ENCODE measurements at regions not wholly inside any gene's neighbourhood (a gene's known extent, or its start where the extent isn't known, plus 50 kb on each side); places are given as distances from the start of the nearest gene placed in this dataset.

GRCh38 chr11:91819777-91820176, 404.8 kb upstream of the FAT3 start:
- ChIA-PET POLR2A (no interaction called here), CTCF (no interaction called here)

DNA sequence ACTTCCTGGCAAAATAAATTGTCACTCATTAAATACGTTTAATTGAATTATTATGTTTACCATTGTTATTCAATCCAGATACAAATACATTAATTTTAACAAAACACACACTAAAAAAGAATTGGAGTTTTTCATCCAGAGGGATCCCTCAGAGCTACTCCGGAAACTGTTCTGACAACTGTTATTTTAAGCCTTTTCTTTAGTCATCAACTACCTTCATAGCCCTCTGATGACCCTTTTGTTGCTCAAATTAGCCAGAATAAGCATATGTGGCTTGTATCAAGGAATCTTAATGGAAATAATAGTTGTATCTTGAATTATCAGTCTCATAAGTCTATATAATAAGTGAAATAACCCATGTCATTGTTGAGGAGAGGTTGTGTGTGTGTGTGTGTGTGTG, 405.4 kb upstream of the FAT3 start:
- in situ Hi-C loops (cut with HindIII; ENCODE audit: low pct_unique_long_range_greater_than_20kb, low sequenced_read_pairs) (no loop called here), intact Hi-C loops (cut with micrococcal nuclease; ENCODE audit: unreplicated experiment) (no loop called here)
- Histone ChIP-seq H3K27me3 (ENCODE audit: control insufficient read depth, insufficient read depth, low read length) (no peaks in the 10 kb centered on the region), H3K4me3 (ENCODE audit: low read depth in 2 of 2, low read length in 2 of 2) (no peak overlapping the region), H3K4me1 (ENCODE audit: control insufficient read depth, insufficient read depth, low read length) (no peaks in the 10 kb centered on the region), H3K9me3 (ENCODE audit: control insufficient read depth, insufficient read depth, low read depth, low read length) (no peaks in the 10 kb centered on the region), H3K27ac (ENCODE audit: low read length) (no peak overlapping the region), H3K36me3 (ENCODE audit: control insufficient read depth, insufficient read depth, low read length) (no peaks in the 10 kb centered on the region)
- ChIA-PET POLR2A (no interaction called here), CTCF (no interaction called here)
- ATAC-seq (no peak), DNase-seq (ENCODE audit: low read depth, low spot score) (no peak)
- no TSS peak for BruUV-seq (replicated peaks)
- no peak for TF ChIP-seq SIN3A (IDR thresholded peaks at IDR 0.05; ENCODE audit: borderline replicate concordance, insufficient read depth, low read depth, low read length)
- TF ChIP-seq, protein P1, sequence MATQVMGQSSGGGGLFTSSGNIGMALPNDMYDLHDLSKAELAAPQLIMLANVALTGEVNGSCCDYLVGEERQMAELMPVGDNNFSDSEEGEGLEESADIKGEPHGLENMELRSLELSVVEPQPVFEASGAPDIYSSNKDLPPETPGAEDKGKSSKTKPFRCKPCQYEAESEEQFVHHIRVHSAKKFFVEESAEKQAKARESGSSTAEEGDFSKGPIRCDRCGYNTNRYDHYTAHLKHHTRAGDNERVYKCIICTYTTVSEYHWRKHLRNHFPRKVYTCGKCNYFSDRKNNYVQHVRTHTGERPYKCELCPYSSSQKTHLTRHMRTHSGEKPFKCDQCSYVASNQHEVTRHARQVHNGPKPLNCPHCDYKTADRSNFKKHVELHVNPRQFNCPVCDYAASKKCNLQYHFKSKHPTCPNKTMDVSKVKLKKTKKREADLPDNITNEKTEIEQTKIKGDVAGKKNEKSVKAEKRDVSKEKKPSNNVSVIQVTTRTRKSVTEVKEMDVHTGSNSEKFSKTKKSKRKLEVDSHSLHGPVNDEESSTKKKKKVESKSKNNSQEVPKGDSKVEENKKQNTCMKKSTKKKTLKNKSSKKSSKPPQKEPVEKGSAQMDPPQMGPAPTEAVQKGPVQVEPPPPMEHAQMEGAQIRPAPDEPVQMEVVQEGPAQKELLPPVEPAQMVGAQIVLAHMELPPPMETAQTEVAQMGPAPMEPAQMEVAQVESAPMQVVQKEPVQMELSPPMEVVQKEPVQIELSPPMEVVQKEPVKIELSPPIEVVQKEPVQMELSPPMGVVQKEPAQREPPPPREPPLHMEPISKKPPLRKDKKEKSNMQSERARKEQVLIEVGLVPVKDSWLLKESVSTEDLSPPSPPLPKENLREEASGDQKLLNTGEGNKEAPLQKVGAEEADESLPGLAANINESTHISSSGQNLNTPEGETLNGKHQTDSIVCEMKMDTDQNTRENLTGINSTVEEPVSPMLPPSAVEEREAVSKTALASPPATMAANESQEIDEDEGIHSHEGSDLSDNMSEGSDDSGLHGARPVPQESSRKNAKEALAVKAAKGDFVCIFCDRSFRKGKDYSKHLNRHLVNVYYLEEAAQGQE (IDR thresholded peaks at IDR 0.05; ENCODE audit: insufficient read depth in 1 of 2, low read depth in 2 of 2, low read length in 1 of 2): no peak
- no peak for TF ChIP-seq TCF7L2 (IDR thresholded peaks at IDR 0.05; ENCODE audit: low read depth, low read length)
- no peak for TF ChIP-seq POLR2AphosphoS5 (IDR thresholded peaks at IDR 0.05; ENCODE audit: low read depth, low read length)
- TF ChIP-seq CTCF (IDR thresholded peaks at IDR 0.05): no peak

More at GRCh38 chr11:91819777-91820176, 404.8 kb upstream of the FAT3 start:
- ATAC-seq: no peak
- Histone ChIP-seq H3K27ac (ENCODE audit: low read length) (no peak overlapping the region), H3K27me3 (ENCODE audit: control insufficient read depth, insufficient read depth, low read length) (no peaks in the 10 kb centered on the region), H3K36me3 (ENCODE audit: control insufficient read depth, insufficient read depth, low read length) (no peaks in the 10 kb centered on the region), H3K4me3 (ENCODE audit: low read depth in 2 of 2, low read length in 2 of 2) (no peak overlapping the region), H3K4me1 (ENCODE audit: control insufficient read depth, insufficient read depth, low read length) (no peaks in the 10 kb centered on the region), H3K9me3 (ENCODE audit: control insufficient read depth, insufficient read depth, low read depth, low read length) (no peaks in the 10 kb centered on the region)
- no peak for DNase-seq (ENCODE audit: low read depth, low spot score)
- in situ Hi-C loops (cut with HindIII; ENCODE audit: low pct_unique_long_range_greater_than_20kb, low sequenced_read_pairs) (no loop called here), intact Hi-C loops (cut with micrococcal nuclease; ENCODE audit: unreplicated experiment) (no loop called here)
- TF ChIP-seq, protein P1 (IDR thresholded peaks at IDR 0.05; ENCODE audit: insufficient read depth in 1 of 2, low read depth in 2 of 2, low read length in 1 of 2): no peak
- no peak for TF ChIP-seq SIN3A (IDR thresholded peaks at IDR 0.05; ENCODE audit: borderline replicate concordance, insufficient read depth, low read depth, low read length)
- no peak for TF ChIP-seq POLR2AphosphoS5 (IDR thresholded peaks at IDR 0.05; ENCODE audit: low read depth, low read length)
- no peak for TF ChIP-seq TCF7L2 (IDR thresholded peaks at IDR 0.05; ENCODE audit: low read depth, low read length)
- TF ChIP-seq CTCF (IDR thresholded peaks at IDR 0.05): no peak
- BruUV-seq (replicated peaks): no TSS peak
